ENCODE measurements at regions not wholly inside any gene's neighbourhood (a gene's known extent, or its start where the extent isn't known, plus 50 kb on each side); places are given as distances from the start of the nearest gene placed in this dataset.

DNA sequence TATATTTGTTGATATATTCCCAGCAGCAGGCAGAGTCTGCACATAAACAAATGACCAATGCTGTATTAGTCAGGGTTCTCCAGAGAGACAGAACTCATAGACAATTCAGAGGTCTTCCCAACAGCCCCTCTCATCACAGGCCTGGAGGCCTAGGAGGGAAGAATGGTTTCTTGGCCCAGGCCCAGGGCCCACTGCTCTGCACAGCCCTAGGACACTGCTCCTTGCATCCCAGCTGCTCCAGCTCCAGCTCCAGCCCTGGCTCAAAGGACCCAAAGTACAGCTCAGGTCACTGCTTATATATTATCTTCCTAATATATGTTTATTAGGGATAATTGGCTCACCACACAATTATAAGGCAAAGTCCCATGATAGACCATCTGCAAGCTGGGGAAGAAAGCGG is 749.9 kb downstream of the KCNJ2 start:
- TF ChIP-seq EZH2 (IDR thresholded peaks at IDR 0.05; ENCODE audit: borderline replicate concordance, insufficient read depth, low read depth, low read length, poor library complexity, severe bottlenecking) = no peak
- TF ChIP-seq, protein P1, sequence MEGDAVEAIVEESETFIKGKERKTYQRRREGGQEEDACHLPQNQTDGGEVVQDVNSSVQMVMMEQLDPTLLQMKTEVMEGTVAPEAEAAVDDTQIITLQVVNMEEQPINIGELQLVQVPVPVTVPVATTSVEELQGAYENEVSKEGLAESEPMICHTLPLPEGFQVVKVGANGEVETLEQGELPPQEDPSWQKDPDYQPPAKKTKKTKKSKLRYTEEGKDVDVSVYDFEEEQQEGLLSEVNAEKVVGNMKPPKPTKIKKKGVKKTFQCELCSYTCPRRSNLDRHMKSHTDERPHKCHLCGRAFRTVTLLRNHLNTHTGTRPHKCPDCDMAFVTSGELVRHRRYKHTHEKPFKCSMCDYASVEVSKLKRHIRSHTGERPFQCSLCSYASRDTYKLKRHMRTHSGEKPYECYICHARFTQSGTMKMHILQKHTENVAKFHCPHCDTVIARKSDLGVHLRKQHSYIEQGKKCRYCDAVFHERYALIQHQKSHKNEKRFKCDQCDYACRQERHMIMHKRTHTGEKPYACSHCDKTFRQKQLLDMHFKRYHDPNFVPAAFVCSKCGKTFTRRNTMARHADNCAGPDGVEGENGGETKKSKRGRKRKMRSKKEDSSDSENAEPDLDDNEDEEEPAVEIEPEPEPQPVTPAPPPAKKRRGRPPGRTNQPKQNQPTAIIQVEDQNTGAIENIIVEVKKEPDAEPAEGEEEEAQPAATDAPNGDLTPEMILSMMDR (IDR thresholded peaks at IDR 0.05) = no peak

Measured in B cell (primary cell).